ENCODE measurements at regions not wholly inside any gene's neighbourhood (a gene's known extent, or its start where the extent isn't known, plus 50 kb on each side); places are given as distances from the start of the nearest gene placed in this dataset.

DNA sequence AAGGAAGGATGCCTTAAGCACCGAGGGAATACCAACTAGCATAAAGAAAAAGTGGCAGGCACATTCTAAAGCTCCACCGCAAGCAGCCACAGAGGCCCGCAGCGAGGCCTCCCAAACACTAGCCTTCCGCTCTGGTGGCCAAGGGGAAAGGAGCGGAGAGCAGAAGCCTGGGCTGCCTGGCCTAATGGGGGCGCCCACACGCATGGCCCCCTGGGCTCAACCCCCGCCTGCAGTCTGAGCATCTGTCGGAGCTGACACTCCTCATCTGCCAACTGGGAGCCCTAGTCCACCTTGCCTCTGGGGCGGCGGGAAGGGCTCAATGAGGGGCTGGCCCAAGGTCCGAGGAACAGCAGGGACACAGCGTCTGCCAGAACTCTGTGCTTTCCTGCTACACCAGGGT is 50.1 kb upstream of the WNT11 start:
- no peak for DNase-seq (ENCODE audit: low spot score)
- intact Hi-C loops (cut with DNase I): no loop called here
- ATAC-seq: no peak

Measured in sciatic nerve (tissue), 2 donors.